Colonic mucosa (tissue), 4 donors: ENCODE measurements at regions not wholly inside any gene's neighbourhood (a gene's known extent, or its start where the extent isn't known, plus 50 kb on each side); places are given as distances from the start of the nearest gene placed in this dataset.

Experiments used
- DNase-seq: peaks from one replicate; pipeline ENCODE4 v3.0.0-alpha.2; 2020
- H3K27ac ChIP-seq: fragments of 200-600 bp; one replicate; pipeline ENCODE4 v1.8.0; 2021
- H3K27me3 ChIP-seq: fragments of 200-600 bp; one replicate; pipeline ENCODE4 v1.8.0; 2021
- H3K36me3 ChIP-seq: fragments of 200-600 bp; one replicate; pipeline ENCODE4 v1.8.0; 2021
- H3K4me1 ChIP-seq: fragments of 200-600 bp; one replicate; pipeline ENCODE4 v1.8.0; 2021; ENCODE audit warnings: mild to moderate bottlenecking
- H3K4me3 ChIP-seq: fragments of 200-600 bp; one replicate; pipeline ENCODE4 v1.8.0; 2021
- H3K9ac ChIP-seq, 2 donors: one replicate each; pipeline ENCODE4 v1.7.0; 2013; ENCODE audit warnings: control low read depth in 2 of 2, low read depth in 2 of 2, low read length in 2 of 2
- H3K9me3 ChIP-seq: fragments of 200-600 bp; one replicate; pipeline ENCODE4 v1.8.0; 2021
- intact Hi-C: fragments of 100-400 bp; cut with DNase I; formaldehyde crosslinking; loops from one replicate; pipeline ENCODE4 v1.14.1; 2022
- TF ChIP-seq, protein P1 (sequence below): fragments of 200-600 bp; IDR thresholded peaks from one replicate; pipeline ENCODE4 v1.8.0; 2022; ENCODE audit warnings: antibody characterized with exemption, mild to moderate bottlenecking
- donor health status: healthy.
- donor health status: DM: no; HTN: no; CAD: no.
- donor health status: DM: no; HTN: no; CAD: no.

DNA sequence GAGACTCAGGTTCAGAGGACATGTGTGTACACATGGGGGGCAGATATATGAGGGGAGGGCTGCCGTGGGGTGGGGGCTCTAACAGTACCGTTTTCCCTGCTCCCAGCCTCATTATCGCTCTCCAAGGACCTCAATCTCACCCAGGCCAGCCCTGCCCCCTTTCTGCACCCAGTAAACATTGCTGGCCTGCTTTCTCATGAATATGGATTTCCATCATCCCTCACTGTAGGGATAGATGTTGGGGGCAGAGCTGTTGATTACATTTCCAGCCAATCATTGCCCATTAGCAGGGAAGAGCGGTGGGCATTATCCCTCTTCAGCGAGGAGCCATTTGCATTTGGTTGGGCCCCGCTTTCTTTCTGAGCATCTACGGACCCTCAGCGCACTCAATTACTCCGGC lies 273.8 kb downstream of the RPS6KC1 start:
- DNase-seq, result no peak
- H3K36me3 ChIP-seq, result no peaks in the 10 kb centered on the region
- H3K27ac ChIP-seq, result no peak overlapping the region
- H3K27me3 ChIP-seq, result no peaks in the 10 kb centered on the region
- TF ChIP-seq, protein P1, sequence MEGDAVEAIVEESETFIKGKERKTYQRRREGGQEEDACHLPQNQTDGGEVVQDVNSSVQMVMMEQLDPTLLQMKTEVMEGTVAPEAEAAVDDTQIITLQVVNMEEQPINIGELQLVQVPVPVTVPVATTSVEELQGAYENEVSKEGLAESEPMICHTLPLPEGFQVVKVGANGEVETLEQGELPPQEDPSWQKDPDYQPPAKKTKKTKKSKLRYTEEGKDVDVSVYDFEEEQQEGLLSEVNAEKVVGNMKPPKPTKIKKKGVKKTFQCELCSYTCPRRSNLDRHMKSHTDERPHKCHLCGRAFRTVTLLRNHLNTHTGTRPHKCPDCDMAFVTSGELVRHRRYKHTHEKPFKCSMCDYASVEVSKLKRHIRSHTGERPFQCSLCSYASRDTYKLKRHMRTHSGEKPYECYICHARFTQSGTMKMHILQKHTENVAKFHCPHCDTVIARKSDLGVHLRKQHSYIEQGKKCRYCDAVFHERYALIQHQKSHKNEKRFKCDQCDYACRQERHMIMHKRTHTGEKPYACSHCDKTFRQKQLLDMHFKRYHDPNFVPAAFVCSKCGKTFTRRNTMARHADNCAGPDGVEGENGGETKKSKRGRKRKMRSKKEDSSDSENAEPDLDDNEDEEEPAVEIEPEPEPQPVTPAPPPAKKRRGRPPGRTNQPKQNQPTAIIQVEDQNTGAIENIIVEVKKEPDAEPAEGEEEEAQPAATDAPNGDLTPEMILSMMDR, result no peak
- no peak overlapping the region for H3K9ac ChIP-seq
- no peak overlapping the region for H3K4me3 ChIP-seq
- intact Hi-C loops, result no loop called here
- H3K4me1 ChIP-seq, result no peaks in the 10 kb centered on the region
- no peaks in the 10 kb centered on the region for H3K9me3 ChIP-seq

DNA sequence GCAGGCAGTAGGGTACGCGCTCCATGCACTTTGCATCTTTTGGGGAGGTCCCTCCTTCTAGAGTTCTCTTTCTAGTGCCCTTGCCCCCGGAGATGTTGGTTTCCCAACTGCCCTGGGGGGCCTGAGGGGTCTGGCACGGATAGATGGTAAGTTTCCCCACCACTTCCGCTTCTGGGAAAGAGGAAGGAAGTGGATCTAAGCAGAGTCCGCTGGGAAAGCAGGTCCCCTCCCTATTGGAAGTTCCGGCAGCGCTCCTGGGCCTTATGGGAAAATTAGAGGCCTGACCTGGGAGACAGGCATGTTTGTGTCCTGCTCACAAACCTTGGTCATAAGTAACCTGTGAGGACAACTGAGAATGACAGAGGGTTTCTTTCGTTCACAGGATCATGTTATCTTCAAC lies 274.4 kb downstream of the RPS6KC1 start:
- H3K9me3 ChIP-seq, result no peaks in the 10 kb centered on the region
- intact Hi-C loops, result no loop called here
- no peaks in the 10 kb centered on the region for H3K36me3 ChIP-seq
- no peak overlapping the region for H3K27ac ChIP-seq
- no peak for DNase-seq
- no peak overlapping the region for H3K9ac ChIP-seq
- TF ChIP-seq, protein P1, result no peak
- H3K4me3 ChIP-seq, result no peak overlapping the region
- H3K27me3 ChIP-seq, result no peaks in the 10 kb centered on the region
- H3K4me1 ChIP-seq, result no peaks in the 10 kb centered on the region

DNA sequence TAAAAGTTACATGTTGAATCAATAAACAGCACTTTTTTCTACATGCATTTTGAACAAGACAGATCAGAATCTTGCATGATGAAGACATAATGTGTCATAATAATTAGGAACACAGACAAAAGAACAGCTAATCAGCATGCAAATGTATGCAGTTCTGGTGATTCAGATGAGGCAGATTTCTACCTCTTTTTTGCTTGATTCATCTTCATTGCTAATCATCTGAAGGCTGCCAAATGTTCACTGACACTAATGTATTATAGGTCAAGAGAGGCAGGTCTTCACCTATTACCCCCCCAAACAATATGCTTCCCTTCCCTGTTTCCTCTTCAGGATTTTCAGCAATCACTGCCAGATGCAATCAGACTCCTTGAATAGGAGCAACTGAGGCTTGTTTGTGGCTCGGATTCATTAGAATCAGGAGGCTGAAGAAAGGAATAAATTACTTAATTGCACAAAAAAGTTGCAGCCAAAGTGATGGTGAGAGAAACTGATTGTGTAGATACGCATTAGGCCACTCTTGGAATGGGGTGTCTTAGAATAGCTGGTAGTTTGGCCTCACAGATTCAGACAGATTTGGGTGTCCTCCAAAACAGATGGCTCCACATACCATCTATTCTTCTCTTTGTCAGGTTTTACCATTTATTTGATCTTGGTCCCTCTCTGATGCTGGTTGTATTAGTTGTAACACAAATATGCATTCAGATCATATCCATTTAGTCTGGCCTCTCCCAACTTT lies 275.4 kb downstream of the RPS6KC1 start:
- Histone ChIP-seq H3K9me3 (no peaks in the 10 kb centered on the region), H3K36me3 (no peaks in the 10 kb centered on the region), H3K4me3 (no peak overlapping the region), H3K27ac (no peak overlapping the region), H3K27me3 (no peaks in the 10 kb centered on the region), H3K4me1 (no peaks in the 10 kb centered on the region), H3K9ac (no peak overlapping the region)
- no peak for DNase-seq
- intact Hi-C loops, result no loop called here
- TF ChIP-seq, protein P1, result no peak

DNA sequence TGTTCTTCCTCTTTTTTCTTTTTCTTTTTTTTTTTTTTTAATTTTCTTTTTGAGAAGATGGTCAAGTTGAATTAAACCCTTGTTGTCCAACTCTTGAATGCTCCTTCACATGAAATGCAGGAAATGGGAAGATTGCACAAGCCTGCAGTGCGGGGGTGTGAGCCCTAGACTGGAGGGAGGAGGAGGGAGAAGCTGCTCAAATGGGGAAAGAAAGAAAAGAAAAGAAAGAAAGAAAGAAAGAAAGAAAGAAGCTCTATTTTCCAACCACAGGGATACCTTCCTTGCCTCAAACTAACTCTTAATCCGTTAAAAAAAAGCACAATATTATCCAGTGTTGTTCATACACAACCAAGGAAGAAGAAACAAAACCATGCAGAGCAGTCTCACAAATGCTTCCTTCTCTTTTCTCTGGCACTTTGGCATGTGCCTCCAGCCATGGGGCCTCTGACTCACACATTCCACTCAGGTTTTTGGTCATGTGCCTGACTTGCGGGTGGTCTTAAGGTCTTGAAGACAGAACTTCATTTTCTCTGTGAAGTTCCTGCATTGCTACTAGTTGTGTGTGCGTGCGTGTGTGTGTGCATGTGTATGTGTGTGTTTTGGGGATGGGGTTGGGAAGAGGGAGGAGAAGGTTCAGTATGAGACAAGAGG lies 276.1 kb downstream of the RPS6KC1 start:
- intact Hi-C loops, result no loop called here
- Histone ChIP-seq H3K36me3 (no peaks in the 10 kb centered on the region), H3K27me3 (no peaks in the 10 kb centered on the region), H3K4me1 (no peaks in the 10 kb centered on the region), H3K27ac (no peak overlapping the region), H3K9me3 (no peaks in the 10 kb centered on the region), H3K4me3 (no peak overlapping the region), H3K9ac (no peak overlapping the region)
- TF ChIP-seq, protein P1, result no peak
- no peak for DNase-seq

DNA sequence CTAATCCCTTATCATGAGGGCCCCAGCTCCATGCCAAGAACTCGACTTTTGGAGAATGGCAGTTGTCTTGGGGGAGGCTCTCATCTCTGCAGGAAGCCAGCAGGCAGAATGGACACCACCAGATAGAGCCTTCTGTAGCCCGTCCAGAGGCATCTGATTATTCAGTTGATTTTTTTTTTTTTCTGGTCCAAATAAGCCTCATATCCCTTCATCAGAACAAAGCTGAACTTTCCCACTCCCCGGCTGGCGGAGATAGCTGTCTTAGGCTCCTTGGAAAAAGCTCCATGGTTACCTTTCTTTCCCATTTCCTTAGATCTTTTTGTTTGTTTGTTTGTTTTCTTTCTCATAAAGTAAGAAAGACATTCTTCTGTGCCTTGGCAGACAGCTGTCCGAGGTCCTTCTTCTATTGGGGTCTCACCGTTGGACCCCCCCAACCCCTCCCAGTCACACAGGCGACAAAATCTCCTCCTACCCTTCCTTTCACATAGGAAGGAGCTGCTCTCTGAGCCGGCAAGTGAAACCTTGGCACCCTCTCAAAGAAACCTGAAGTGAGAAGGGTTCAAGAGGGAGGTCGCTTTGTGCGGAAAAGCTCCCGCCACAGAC lies 278.5 kb downstream of the RPS6KC1 start:
- no peaks in the 10 kb centered on the region for H3K9me3 ChIP-seq
- H3K4me1 ChIP-seq, result no peaks in the 10 kb centered on the region
- intact Hi-C loops, result no loop called here
- no peaks in the 10 kb centered on the region for H3K36me3 ChIP-seq
- no peak overlapping the region for H3K9ac ChIP-seq
- TF ChIP-seq, protein P1, result no peak
- no peak overlapping the region for H3K27ac ChIP-seq
- DNase-seq, result no peak
- H3K4me3 ChIP-seq, result no peak overlapping the region
- no peaks in the 10 kb centered on the region for H3K27me3 ChIP-seq
